Skeletal muscle satellite cell (primary cell): ENCODE measurements at regions not wholly inside any gene's neighbourhood (a gene's known extent, or its start where the extent isn't known, plus 50 kb on each side); places are given as distances from the start of the nearest gene placed in this dataset.

Experiments used
- H3K27me3 ChIP-seq: 2 replicates; pipeline ENCODE4 v1.7.0; 2013; ENCODE audit warnings: low read length; ENCODE audit not compliant: control insufficient read depth, insufficient read depth
- H3K36me3 ChIP-seq: 2 replicates; pipeline ENCODE4 v1.7.0; 2013; ENCODE audit warnings: mild to moderate bottlenecking, control low read depth, low read length; ENCODE audit not compliant: insufficient read depth
- H3K4me1 ChIP-seq: 2 replicates; pipeline ENCODE4 v1.7.0; 2013; ENCODE audit warnings: low read length; ENCODE audit not compliant: control insufficient read depth, insufficient read depth
- H3K4me2 ChIP-seq: 2 replicates; pipeline ENCODE4 v1.7.0; 2013; ENCODE audit warnings: mild to moderate bottlenecking, low read length
- H3K4me3 ChIP-seq: 2 replicates; pipeline ENCODE4 v1.7.0; 2013; ENCODE audit warnings: low read length
- H3K9ac ChIP-seq: 2 replicates; pipeline ENCODE4 v1.7.0; 2013; ENCODE audit warnings: mild to moderate bottlenecking, low read depth, low read length, moderate library complexity
- H3K9me3 ChIP-seq: replicated peaks from 2 replicates; pipeline ENCODE4 v1.7.0; 2013; ENCODE audit warnings: mild to moderate bottlenecking, control low read depth, low read length

DNA sequence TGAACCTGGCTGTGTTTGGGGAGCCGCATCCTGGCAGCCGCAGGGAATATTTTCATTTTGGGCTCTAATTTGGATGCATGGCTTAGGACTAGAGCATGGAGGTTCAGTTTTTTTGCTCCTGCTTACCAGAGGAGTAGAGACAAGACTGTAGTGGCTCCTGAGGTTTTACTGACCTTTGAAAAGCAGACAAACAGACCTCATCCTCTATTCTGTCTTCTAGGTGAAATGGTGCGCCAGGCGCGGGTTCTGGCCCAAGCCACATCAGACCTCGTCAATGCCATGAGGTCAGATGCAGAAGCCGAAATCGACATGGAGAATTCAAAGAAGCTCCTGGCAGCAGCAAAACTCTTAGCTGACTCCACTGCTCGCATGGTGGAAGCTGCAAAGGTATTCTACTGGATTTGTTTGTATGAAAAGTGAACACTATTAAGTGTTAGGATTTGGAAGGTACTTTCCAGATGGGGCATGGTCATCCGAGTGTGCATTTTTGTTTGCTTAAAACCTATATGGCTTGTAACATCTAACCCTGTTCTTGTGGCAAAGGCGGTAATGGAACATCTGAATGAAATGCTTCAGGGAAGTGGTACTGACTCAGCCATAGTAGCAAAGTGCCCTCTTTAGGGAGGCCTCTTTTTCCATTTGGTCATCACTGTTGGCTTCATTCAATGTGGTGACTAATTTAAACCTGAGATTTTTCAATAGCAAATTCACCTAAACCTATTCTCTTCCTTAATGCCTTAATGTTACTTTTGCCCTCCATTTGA lies 330.7 kb upstream of the TPM1 start:
- H3K4me1 ChIP-seq, result no peaks in the 10 kb centered on the region
- no peak overlapping the region for H3K4me3 ChIP-seq
- no peaks in the 10 kb centered on the region for H3K27me3 ChIP-seq
- H3K9me3 ChIP-seq, result no peaks in the 10 kb centered on the region
- no peak overlapping the region for H3K9ac ChIP-seq
- no peak overlapping the region for H3K4me2 ChIP-seq
- peaks cover 2% of the 10 kb centered on the region for H3K36me3 ChIP-seq

DNA sequence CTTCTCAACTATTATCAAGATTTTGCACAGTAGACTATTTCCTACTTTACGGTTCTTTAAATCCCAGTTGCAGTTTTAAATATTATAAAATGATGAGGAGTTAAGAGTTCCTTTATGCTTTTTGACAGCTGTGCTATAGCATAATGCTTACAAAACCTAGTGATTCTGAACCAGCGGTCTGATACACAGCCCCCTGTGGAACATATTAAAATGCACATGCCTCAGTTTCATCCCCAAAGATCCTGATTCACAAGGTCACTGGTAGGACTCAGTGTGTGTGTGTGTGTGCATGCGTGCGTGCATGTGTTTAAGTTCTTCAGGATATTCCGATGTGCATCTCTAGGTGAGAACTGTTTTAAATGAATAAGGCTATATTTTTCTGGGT lies 330.1 kb upstream of the TPM1 start:
- H3K4me3 ChIP-seq, result no peak overlapping the region
- no peak overlapping the region for H3K9ac ChIP-seq
- H3K36me3 ChIP-seq, result peaks cover 6% of the 10 kb centered on the region
- no peaks in the 10 kb centered on the region for H3K27me3 ChIP-seq
- H3K4me1 ChIP-seq, result no peaks in the 10 kb centered on the region
- H3K4me2 ChIP-seq, result no peak overlapping the region
- H3K9me3 ChIP-seq, result no peaks in the 10 kb centered on the region

DNA sequence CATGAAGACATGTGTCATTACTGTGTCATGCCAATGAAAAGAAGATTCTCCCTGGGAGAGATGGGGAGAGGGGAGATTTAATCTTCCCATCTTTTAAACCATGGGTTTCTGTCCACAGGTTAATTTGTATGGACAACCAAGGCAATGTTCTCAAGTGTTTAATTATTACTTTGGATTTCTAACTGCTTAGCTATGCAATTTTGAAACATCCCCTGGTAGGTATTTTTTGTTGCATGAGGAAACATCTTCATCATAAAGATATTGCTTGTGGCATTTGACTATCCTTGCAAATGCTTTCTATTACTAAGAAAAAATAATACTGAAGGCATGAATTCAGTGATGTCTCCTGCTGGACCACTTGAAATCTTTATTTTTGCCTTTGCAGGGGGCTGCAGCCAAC lies 326.6 kb upstream of the TPM1 start:
- no peaks in the 10 kb centered on the region for H3K27me3 ChIP-seq
- H3K36me3 ChIP-seq, result peaks cover 20% of the 10 kb centered on the region
- no peak overlapping the region for H3K9ac ChIP-seq
- no peak overlapping the region for H3K4me2 ChIP-seq
- H3K9me3 ChIP-seq, result no peaks in the 10 kb centered on the region
- no peak overlapping the region for H3K4me3 ChIP-seq
- H3K4me1 ChIP-seq, result no peaks in the 10 kb centered on the region

DNA sequence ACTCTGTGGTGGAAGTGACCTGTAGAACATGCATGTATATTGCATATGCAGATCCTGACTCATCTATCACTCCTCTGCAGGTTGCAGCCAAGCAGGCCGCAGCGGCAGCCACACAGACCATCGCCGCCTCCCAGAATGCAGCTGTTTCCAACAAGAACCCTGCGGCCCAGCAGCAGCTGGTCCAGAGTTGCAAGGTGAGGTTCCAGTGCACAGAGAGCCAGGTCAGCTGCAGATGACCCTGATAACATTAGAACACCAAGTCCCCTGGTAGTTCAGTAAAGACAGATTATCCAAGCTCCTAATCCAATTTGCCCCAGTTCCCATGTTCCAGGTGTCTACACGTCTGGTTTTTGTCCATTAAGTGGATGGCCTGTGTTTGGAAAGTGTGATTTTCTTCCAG lies 325.1 kb upstream of the TPM1 start:
- Histone ChIP-seq H3K9ac (no peak overlapping the region), H3K27me3 (no peaks in the 10 kb centered on the region), H3K9me3 (no peaks in the 10 kb centered on the region), H3K4me3 (no peak overlapping the region), H3K4me2 (no peak overlapping the region), H3K36me3 (peaks cover 18% of the 10 kb centered on the region), H3K4me1 (no peaks in the 10 kb centered on the region)

DNA sequence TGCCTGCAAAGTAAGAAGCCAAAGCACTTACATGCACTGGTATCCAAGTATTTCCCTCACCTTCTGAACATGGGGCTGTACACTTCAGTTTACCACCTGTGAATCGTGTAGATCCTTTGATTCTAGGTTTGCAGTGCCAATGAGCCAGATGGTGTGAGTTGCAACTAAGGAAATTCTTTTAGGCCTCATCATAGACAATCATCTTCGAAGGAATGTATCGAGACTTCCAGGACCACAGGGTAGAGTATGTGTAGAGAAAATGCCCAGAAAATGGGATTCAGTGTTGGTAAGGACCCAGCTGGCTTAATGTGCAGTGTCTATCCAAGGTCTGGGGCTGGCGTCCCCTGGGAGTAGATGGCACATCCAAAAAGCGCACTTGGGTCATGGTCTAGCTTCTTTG lies 323.2 kb upstream of the TPM1 start:
- no peak overlapping the region for H3K9ac ChIP-seq
- H3K9me3 ChIP-seq, result no peaks in the 10 kb centered on the region
- H3K27me3 ChIP-seq, result no peaks in the 10 kb centered on the region
- H3K4me1 ChIP-seq, result no peaks in the 10 kb centered on the region
- no peak overlapping the region for H3K4me3 ChIP-seq
- no peak overlapping the region for H3K4me2 ChIP-seq
- H3K36me3 ChIP-seq, result peaks cover 18% of the 10 kb centered on the region

DNA sequence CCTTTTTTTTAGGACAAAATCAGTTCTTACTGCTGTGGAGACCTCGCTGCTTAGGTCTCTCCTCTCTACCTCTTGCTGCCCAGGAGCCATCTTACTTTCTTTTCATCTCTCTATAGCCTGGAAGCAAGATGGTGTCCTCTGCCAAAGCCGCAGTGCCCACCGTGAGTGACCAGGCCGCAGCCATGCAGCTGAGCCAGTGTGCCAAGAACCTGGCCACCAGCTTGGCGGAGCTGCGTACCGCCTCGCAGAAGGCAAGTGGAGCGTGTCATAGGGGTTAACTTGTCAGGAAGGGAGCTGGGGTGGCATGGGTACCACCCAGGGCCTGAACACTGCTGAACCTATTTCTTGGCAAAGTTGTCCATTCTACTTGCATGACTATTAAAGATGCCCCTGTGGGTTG lies 320.3 kb upstream of the TPM1 start:
- H3K4me1 ChIP-seq, result no peaks in the 10 kb centered on the region
- no peak overlapping the region for H3K9ac ChIP-seq
- H3K4me3 ChIP-seq, result no peak overlapping the region
- no peak overlapping the region for H3K4me2 ChIP-seq
- H3K36me3 ChIP-seq, result peaks cover 16% of the 10 kb centered on the region
- H3K9me3 ChIP-seq, result no peaks in the 10 kb centered on the region
- H3K27me3 ChIP-seq, result no peaks in the 10 kb centered on the region

DNA sequence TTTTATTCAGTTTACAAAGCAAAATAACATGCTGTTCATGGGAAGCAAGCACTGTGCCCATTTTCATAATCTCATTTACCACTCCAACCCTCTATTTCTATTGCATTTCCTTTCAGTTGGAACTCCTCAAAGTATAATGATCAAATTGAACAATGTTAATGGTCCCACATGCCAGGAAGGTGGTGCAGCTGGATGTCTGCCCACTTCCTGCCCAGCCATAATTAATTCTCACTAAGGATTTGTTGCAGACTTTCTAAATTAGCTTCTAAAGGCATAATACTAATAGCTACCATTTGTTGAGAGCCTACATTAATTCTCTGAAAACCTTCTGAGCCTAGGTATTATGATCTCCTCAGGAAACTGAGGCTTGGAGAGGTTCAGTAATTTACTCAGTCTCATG lies 316.1 kb upstream of the TPM1 start:
- Histone ChIP-seq H3K9ac (no peak overlapping the region), H3K4me1 (no peaks in the 10 kb centered on the region), H3K4me3 (no peak overlapping the region), H3K27me3 (no peaks in the 10 kb centered on the region), H3K36me3 (no peaks in the 10 kb centered on the region), H3K4me2 (no peak overlapping the region), H3K9me3 (no peaks in the 10 kb centered on the region)

DNA sequence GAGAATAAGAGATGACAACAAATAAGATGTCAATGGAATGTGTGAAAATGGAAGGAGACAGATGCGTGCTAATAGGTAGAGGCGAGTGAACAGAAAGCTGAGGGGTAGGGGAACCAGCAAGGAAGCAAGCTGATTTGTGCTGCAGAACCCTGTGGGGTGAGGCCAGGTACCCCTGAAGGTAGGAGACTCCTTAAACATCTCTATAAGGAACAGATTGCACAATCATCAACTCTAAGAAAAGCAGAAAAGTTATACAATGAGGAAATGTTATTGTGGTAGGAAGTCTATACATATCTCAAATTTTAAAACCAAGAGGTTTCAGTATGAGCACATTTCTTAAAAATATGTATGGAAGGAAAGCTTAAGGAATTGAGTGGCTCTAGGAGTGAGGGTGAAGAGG lies 315.0 kb upstream of the TPM1 start:
- Histone ChIP-seq H3K4me1 (no peaks in the 10 kb centered on the region), H3K9me3 (no peaks in the 10 kb centered on the region), H3K4me3 (no peak overlapping the region), H3K9ac (no peak overlapping the region), H3K27me3 (no peaks in the 10 kb centered on the region), H3K36me3 (no peaks in the 10 kb centered on the region), H3K4me2 (no peak overlapping the region)

DNA sequence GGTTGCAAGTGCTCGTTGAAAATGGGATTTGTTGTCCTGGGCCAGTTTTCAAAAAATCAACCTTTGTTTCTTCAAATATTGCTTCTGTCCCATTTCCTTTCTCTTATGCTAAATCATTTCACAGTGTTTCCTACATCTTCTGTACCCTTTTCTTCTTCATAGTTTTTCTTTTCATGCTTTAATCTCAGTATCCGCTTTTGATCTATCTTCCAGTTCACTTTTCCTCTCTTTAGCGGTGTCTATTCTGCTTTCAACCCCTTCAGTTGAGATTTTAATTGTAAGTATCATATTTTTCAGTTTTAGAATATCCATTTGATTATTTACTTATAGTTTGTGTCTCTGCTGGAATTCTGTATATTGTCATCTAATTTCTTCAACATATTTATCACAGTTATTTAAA lies 311.7 kb upstream of the TPM1 start:
- no peaks in the 10 kb centered on the region for H3K9me3 ChIP-seq
- H3K9ac ChIP-seq, result no peak overlapping the region
- H3K4me3 ChIP-seq, result no peak overlapping the region
- no peaks in the 10 kb centered on the region for H3K36me3 ChIP-seq
- H3K4me2 ChIP-seq, result no peak overlapping the region
- H3K27me3 ChIP-seq, result no peaks in the 10 kb centered on the region
- no peaks in the 10 kb centered on the region for H3K4me1 ChIP-seq

DNA sequence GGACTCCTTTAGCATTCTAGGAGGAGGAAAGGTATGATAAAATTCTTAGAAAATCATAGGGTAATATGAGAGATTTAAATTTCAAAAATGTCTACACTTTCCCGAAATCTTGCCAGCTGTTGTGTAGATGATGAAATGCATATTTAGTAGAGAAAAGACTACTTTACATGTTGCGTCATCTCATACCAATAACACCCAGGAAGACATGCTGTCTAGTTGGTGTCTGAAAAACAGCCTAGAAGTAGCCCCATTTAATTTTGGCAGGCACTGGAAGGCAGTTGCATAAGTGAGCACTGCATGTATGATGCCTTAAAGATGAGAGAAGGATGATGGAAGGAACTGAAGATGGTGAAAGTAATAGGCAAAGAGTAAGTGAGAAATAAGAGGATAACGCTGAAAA lies 310.5 kb upstream of the TPM1 start:
- Histone ChIP-seq H3K9ac (no peak overlapping the region), H3K4me3 (no peak overlapping the region), H3K9me3 (no peaks in the 10 kb centered on the region), H3K4me2 (no peak overlapping the region), H3K4me1 (no peaks in the 10 kb centered on the region), H3K27me3 (no peaks in the 10 kb centered on the region), H3K36me3 (no peaks in the 10 kb centered on the region)

DNA sequence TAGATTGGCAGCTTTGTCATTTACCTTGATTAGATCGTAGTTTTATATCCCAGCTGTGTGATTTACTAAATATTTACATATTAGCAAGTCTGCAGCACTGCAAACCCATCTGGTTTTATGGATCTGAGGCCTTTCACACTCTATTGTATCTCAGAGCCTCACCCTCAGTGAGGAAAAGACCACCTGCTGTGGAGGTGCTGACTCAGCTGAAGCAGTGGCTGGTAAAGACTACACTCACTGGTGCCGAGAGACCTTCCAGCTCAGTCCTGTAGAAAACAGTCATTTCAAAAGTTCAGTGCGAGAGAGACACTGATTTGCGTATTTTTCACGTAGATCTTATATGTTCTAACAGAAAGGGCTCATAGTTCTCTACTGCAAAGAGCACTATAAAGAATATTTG lies 307.8 kb upstream of the TPM1 start:
- Histone ChIP-seq H3K4me3 (no peak overlapping the region), H3K36me3 (no peaks in the 10 kb centered on the region), H3K9me3 (no peaks in the 10 kb centered on the region), H3K9ac (no peak overlapping the region), H3K4me2 (no peak overlapping the region), H3K27me3 (no peaks in the 10 kb centered on the region), H3K4me1 (peaks cover 12% of the 10 kb centered on the region)

DNA sequence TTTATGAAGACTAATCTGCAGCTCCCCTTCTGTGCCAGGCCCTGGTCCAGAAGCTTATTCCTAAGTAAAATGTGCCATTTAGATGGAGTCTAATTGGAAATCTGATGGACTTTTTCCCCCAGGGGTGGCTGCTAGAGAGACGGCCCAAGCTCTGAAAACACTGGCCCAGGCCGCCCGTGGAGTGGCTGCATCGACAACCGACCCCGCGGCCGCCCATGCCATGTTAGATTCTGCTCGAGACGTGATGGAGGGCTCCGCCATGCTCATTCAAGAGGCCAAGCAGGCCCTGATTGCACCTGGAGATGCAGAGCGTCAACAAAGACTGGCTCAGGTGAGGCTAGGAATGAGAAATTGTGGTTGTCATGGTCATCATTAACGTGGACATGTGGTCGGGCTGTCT lies 305.8 kb upstream of the TPM1 start:
- Histone ChIP-seq H3K9ac (no peak overlapping the region), H3K36me3 (no peaks in the 10 kb centered on the region), H3K9me3 (no peaks in the 10 kb centered on the region), H3K4me2 (no peak overlapping the region), H3K27me3 (no peaks in the 10 kb centered on the region), H3K4me1 (peaks cover 18% of the 10 kb centered on the region), H3K4me3 (no peak overlapping the region)
